ENCODE measurements at regions not wholly inside any gene's neighbourhood (a gene's known extent, or its start where the extent isn't known, plus 50 kb on each side); places are given as distances from the start of the nearest gene placed in this dataset.

- TF ChIP-seq CTCF (IDR thresholded peaks at IDR 0.05) (no peak), POLR2A (IDR thresholded peaks at IDR 0.05) (no peak)
These were observed 175.3 kb upstream of the TMEM229A start for GRCh38 chr7:124208173-124208572.

All from lower leg skin (tissue), 3 donors.